ENCODE measurements at regions not wholly inside any gene's neighbourhood (a gene's known extent, or its start where the extent isn't known, plus 50 kb on each side); places are given as distances from the start of the nearest gene placed in this dataset.

- no peaks in the 10 kb centered on the region for H3K36me3 ChIP-seq (ENCODE audit: insufficient read depth, low read length)
- H3K4me1 ChIP-seq (ENCODE audit: control insufficient read depth, insufficient read depth, low read length, unreplicated experiment): no peaks in the 10 kb centered on the region
- no peak overlapping the region for H2AFZ ChIP-seq (ENCODE audit: low read length, unreplicated experiment)
- no peaks in the 10 kb centered on the region for H3K79me2 ChIP-seq (ENCODE audit: control insufficient read depth, insufficient read depth, low read length, unreplicated experiment)
- H3K27ac ChIP-seq (ENCODE audit: low read depth, low read length): no peak overlapping the region
- H3K4me3 ChIP-seq (ENCODE audit: low read depth, low read length): no peak overlapping the region
- H3K27me3 ChIP-seq (ENCODE audit: insufficient read depth, low read length): no peaks in the 10 kb centered on the region
Measured at GRCh38 chr2:158905784-158906183, 62.7 kb upstream of the TANC1 start.

- H3K79me2 ChIP-seq (ENCODE audit: control insufficient read depth, insufficient read depth, low read length, unreplicated experiment): no peaks in the 10 kb centered on the region
- H3K27ac ChIP-seq (ENCODE audit: low read depth, low read length): no peak overlapping the region
- no peaks in the 10 kb centered on the region for H3K4me1 ChIP-seq (ENCODE audit: control insufficient read depth, insufficient read depth, low read length, unreplicated experiment)
- H2AFZ ChIP-seq (ENCODE audit: low read length, unreplicated experiment): no peak overlapping the region
- no peak overlapping the region for H3K4me3 ChIP-seq (ENCODE audit: low read depth, low read length)
- H3K27me3 ChIP-seq (ENCODE audit: insufficient read depth, low read length): no peaks in the 10 kb centered on the region
- H3K36me3 ChIP-seq (ENCODE audit: insufficient read depth, low read length): no peaks in the 10 kb centered on the region
Measured at GRCh38 chr2:158907926-158908456, 60.4 kb upstream of the TANC1 start.

- Histone ChIP-seq H3K4me3 (ENCODE audit: low read depth, low read length) (no peak overlapping the region), H3K27me3 (ENCODE audit: insufficient read depth, low read length) (no peaks in the 10 kb centered on the region), H2AFZ (ENCODE audit: low read length, unreplicated experiment) (no peak overlapping the region), H3K36me3 (ENCODE audit: insufficient read depth, low read length) (no peaks in the 10 kb centered on the region), H3K4me1 (ENCODE audit: control insufficient read depth, insufficient read depth, low read length, unreplicated experiment) (peaks cover 9% of the 10 kb centered on the region), H3K27ac (ENCODE audit: low read depth, low read length) (no peak overlapping the region), H3K79me2 (ENCODE audit: control insufficient read depth, insufficient read depth, low read length, unreplicated experiment) (no peaks in the 10 kb centered on the region)
Measured at GRCh38 chr2:158912112-158912511, 56.3 kb upstream of the TANC1 start.

- Histone ChIP-seq H3K4me3 (ENCODE audit: low read depth, low read length) (no peak overlapping the region), H3K79me2 (ENCODE audit: control insufficient read depth, insufficient read depth, low read length, unreplicated experiment) (no peaks in the 10 kb centered on the region), H3K27me3 (ENCODE audit: insufficient read depth, low read length) (no peaks in the 10 kb centered on the region), H2AFZ (ENCODE audit: low read length, unreplicated experiment) (no peak overlapping the region), H3K36me3 (ENCODE audit: insufficient read depth, low read length) (no peaks in the 10 kb centered on the region), H3K27ac (ENCODE audit: low read depth, low read length) (no peak overlapping the region), H3K4me1 (ENCODE audit: control insufficient read depth, insufficient read depth, low read length, unreplicated experiment) (peaks cover 9% of the 10 kb centered on the region)
Measured at GRCh38 chr2:158912765-158913164, 55.7 kb upstream of the TANC1 start.

- peaks cover 9% of the 10 kb centered on the region for H3K4me1 ChIP-seq (ENCODE audit: control insufficient read depth, insufficient read depth, low read length, unreplicated experiment)
- no peaks in the 10 kb centered on the region for H3K36me3 ChIP-seq (ENCODE audit: insufficient read depth, low read length)
- peak overlapping the region; percentile 21; the same call in 1 of the 2 replicates for H3K4me3 ChIP-seq (ENCODE audit: low read depth, low read length)
- no peaks in the 10 kb centered on the region for H3K27me3 ChIP-seq (ENCODE audit: insufficient read depth, low read length)
- peak overlapping the region; percentile 77 for H2AFZ ChIP-seq (ENCODE audit: low read length, unreplicated experiment)
- no peaks in the 10 kb centered on the region for H3K79me2 ChIP-seq (ENCODE audit: control insufficient read depth, insufficient read depth, low read length, unreplicated experiment)
- H3K27ac ChIP-seq (ENCODE audit: low read depth, low read length): no peak overlapping the region
Measured at GRCh38 chr2:158914066-158914465, 54.4 kb upstream of the TANC1 start.

GRCh38 chr2:158914731-158915130 is 53.7 kb upstream of the TANC1 start:
- Histone ChIP-seq H2AFZ (ENCODE audit: low read length, unreplicated experiment) (peak overlapping the region; percentile 77), H3K36me3 (ENCODE audit: insufficient read depth, low read length) (no peaks in the 10 kb centered on the region), H3K4me1 (ENCODE audit: control insufficient read depth, insufficient read depth, low read length, unreplicated experiment) (peaks cover 9% of the 10 kb centered on the region), H3K27ac (ENCODE audit: low read depth, low read length) (no peak overlapping the region; the same call in 1 of the 2 replicates), H3K27me3 (ENCODE audit: insufficient read depth, low read length) (no peaks in the 10 kb centered on the region), H3K79me2 (ENCODE audit: control insufficient read depth, insufficient read depth, low read length, unreplicated experiment) (no peaks in the 10 kb centered on the region), H3K4me3 (ENCODE audit: low read depth, low read length) (peak overlapping the region; percentile 21; the same call in 1 of the 2 replicates)

- no peak overlapping the region for H3K27ac ChIP-seq (ENCODE audit: low read depth, low read length)
- H3K4me1 ChIP-seq (ENCODE audit: control insufficient read depth, insufficient read depth, low read length, unreplicated experiment): peaks cover 9% of the 10 kb centered on the region
- H3K4me3 ChIP-seq (ENCODE audit: low read depth, low read length): no peak overlapping the region
- H3K36me3 ChIP-seq (ENCODE audit: insufficient read depth, low read length): no peaks in the 10 kb centered on the region
- H3K79me2 ChIP-seq (ENCODE audit: control insufficient read depth, insufficient read depth, low read length, unreplicated experiment): no peaks in the 10 kb centered on the region
- no peaks in the 10 kb centered on the region for H3K27me3 ChIP-seq (ENCODE audit: insufficient read depth, low read length)
- H2AFZ ChIP-seq (ENCODE audit: low read length, unreplicated experiment): no peak overlapping the region
Measured at GRCh38 chr2:158917121-158917520, 51.3 kb upstream of the TANC1 start.

GRCh38 chr2:158918452-158918851 is 50.0 kb upstream of the TANC1 start:
- H3K36me3 ChIP-seq (ENCODE audit: insufficient read depth, low read length): no peaks in the 10 kb centered on the region
- no peak overlapping the region for H2AFZ ChIP-seq (ENCODE audit: low read length, unreplicated experiment)
- H3K79me2 ChIP-seq (ENCODE audit: control insufficient read depth, insufficient read depth, low read length, unreplicated experiment): no peaks in the 10 kb centered on the region
- no peaks in the 10 kb centered on the region for H3K27me3 ChIP-seq (ENCODE audit: insufficient read depth, low read length)
- H3K27ac ChIP-seq (ENCODE audit: low read depth, low read length): no peak overlapping the region
- H3K4me1 ChIP-seq (ENCODE audit: control insufficient read depth, insufficient read depth, low read length, unreplicated experiment): peaks cover 20% of the 10 kb centered on the region
- H3K4me3 ChIP-seq (ENCODE audit: low read depth, low read length): no peak overlapping the region

All from ACC112 (cell line).